GM19035 (cell line): ENCODE measurements at regions not wholly inside any gene's neighbourhood (a gene's known extent, or its start where the extent isn't known, plus 50 kb on each side); places are given as distances from the start of the nearest gene placed in this dataset.

Source experiments
- ATAC-seq: cut with Tn5 transposase; IDR thresholded peaks from one replicate; pipeline ENCODE4 v1.9.1; 2021; ENCODE audit not compliant: unreplicated experiment

GRCh38 chr2:196224756-196225155 is 53.4 kb upstream of the STK17B start:
- ATAC-seq: no peak

DNA sequence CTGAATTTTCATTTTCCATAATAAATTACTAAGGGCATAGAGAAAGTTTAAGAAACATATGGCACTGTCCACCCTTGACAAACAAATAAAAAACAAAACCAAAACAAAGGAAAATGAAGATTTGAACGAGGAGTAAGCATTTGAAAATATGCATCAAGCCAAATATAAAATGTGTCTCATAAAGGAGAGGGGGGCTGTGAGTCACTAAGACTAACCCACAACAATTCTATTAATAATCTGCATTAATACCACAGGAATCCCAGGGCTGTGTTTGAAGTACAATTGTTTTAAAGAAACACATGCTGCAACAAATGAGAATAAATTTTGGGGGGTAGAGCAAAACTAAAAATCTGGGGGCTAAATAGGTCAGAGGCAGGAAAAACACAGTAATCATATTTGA is 53.8 kb upstream of the STK17B start:
- ATAC-seq: no peak

- ATAC-seq: no peak
Measured at GRCh38 chr2:196226058-196226706, 54.8 kb upstream of the STK17B start.

DNA sequence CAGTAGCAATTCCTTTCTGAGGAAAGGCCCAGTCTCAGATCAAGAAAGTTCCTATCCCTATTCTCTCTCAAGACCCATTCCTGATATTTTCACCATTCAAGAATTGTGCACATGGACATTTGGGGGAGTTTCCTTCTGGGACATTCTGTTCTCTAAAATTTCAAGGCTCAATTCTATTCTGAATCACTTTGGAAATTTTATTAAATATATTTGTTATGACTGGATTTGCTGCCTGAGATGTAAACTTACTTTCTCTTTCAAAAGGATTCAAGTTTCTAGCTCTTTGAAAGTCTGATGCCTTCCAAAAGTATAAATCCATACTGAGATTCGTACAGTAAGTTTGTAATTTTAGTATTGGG is 55.3 kb upstream of the STK17B start:
- no peak for ATAC-seq

GRCh38 chr2:196229013-196229412 is 57.6 kb upstream of the STK17B start:
- ATAC-seq: no peak

GRCh38 chr2:196230061-196230854 is 58.9 kb upstream of the STK17B start:
- ATAC-seq: no peak

DNA sequence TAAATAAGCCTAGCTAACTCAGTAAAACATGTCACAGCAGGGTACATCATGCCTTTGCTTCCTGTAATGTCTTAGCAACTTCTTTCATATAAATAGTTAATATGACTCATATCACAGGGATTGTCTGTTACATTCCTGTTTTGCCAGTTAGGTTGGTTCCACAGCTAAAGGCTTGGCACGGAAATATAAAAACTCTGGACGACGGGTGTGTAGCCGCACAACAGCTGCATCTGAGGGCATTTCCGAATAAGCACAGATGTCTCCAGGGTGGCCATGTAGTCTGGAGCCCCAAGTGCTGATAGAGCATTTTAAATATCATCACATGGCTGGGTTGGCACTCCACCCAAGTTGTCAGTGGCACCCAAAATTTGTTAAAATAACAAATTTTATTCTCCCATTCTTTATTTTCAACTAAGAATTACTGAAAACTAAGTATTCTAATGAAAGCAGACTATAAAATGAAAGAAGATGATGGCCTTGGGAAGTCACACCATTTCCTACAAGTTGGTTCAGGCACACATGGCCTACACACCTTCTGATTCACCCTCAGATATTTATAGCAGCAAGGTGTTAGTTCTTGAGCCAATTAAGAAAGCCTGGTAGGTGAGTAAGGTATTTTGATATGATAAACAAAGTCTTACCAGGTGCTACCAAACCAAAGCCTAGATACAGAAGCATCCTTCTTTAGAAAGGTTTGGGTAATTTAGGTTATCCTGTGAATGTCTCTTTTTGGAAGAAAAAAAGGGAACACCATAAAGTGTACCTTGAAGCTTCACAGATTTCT is 61.8 kb upstream of the STK17B start:
- peak; percentile 12 for ATAC-seq

GRCh38 chr2:196233805-196234475 is 62.6 kb upstream of the STK17B start:
- ATAC-seq: peak; percentile 74

DNA sequence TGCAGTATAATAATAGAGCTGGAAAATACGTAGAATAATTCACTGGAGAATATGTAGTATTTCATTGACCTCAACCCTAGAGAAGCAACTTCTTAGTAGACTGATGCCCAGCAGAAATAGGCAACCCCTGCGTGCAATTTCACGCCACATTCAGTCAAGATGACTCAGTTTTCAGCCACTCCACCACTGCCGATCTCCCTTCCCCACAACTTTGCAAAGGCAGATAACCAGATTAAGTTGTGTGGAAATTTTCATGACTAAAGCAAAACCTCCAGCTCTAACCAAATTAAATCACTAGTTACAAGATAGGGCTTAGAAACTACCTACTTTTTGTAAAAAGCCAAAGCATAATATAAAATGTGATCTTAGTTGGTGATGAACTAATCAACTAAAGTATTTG is 63.3 kb upstream of the STK17B start:
- ATAC-seq: peak; percentile 32

- ATAC-seq: no peak
Measured at GRCh38 chr2:196238836-196239380, 67.5 kb upstream of the STK17B start.

DNA sequence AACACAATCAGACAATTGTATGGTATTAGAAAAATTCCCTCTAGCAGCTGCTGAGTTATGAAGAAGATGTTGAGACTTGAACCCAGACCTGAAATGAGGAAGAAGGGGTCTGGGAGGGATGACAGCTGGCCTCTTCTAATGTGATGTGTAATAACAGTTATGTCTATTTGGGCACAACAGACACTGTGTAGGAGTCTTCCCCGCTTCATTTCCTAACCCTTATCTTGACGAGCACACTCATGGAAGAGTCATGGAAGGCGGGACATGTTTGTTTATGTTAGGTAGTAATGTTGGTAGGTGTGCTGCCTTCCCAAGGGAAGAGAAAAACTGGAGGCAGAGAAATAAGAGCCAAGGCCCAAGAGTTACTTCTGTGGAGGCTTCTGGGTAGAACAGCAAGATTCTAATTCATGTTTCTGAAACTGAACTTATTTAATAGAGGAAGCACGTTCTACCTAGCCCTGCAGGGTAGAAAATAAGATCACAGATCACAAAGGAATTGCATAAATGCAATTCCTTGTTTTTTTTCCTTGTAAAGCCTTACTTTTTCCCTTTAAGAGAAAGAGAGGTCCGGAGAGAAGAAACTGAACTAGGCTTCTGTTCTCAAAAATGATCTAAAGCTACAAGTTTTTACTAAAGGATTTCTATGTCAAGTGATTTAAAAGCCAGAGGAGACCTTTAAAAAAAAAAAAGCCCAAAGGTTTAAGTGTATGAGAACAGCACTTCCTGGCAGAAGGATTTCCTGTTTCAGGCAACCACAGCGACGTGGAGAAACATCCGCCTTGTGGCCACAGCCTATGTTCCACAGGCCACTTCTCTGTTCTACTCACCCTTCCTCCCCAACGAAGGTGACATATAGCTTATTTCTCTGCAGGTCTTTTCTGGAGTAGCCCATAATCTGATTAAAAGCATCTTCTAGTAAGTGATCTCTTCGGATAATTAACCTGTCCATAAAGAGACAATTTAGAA is 68.5 kb upstream of the STK17B start:
- peak; percentile 71 for ATAC-seq

GRCh38 chr2:196241175-196241574 is 69.8 kb upstream of the STK17B start:
- no peak for ATAC-seq

- peak; percentile 90 for ATAC-seq
Measured at GRCh38 chr2:196242131-196242620, 70.8 kb upstream of the STK17B start.

DNA sequence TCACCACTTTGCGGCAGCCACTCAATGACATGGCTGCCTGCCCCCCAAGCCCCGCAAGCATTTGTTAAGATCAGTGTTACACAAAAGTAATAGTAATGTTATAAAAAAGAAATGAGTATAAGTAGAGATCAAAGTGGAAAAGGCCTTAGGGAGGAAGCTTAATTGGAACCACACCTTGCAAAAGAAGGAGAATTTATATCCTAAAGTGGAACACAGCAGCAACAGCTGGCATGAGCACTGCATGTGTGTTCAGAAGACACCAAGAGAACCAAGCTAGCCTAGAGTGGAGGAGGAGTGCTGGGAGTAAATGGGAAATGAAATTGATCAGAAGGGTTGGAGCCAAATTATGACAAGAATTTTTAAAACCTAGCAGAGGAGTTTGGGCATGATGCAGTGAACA is 73.1 kb upstream of the STK17B start:
- ATAC-seq: no peak

DNA sequence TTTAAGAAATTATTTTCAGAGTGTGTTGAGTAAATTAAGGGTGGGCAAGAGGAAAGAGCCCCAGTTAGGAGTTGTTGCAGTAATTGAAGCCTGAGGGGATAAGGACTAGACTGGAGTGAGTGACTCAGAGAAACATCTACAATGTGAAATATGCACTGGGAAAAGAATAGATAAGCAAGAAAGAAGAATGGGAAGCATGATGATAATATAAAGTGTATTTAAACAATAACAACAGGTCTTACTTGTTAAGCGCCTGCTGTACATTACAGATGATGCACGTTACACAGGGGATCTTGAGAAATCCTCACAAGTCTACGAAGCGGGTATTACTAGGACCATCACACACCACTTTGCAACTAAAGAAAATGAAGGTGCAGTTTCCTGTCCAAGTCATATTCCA is 73.6 kb upstream of the STK17B start:
- ATAC-seq: no peak

DNA sequence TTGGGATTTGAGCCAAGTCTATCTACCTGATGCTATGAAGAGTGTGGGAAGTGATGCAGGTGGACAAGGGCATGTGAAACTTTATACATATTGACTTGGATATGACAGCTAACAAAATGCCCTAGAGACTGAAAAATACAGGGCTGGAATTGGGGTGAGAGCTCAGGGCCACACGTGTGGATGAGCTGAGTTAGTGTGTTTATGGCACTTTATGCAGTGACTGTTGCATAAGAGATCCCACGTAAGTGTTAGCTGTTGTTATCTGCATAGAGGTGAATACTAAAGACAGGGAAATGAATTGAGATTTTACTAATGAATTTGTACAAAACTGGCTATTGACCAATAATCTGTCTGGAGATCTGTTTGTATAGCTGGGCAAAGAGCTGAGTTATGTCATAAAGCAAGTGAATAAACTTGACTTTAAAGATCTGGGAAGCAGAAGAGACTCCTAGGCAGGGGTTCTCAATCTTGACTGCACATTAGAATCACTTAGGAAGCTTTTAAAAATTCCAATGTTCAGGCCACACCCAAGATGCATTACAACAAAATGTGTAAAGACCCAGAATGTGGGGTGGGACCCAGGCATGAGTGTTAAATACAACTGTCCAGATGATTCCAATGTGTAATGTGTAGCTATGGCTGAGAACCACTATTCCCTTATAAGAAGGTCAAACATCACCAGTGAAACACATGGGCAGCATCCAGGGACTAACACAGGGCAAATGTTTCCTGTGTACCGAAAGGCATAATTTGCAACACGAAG is 74.2 kb upstream of the STK17B start:
- ATAC-seq: no peak

GRCh38 chr2:196247114-196247975 is 76.0 kb upstream of the STK17B start:
- no peak for ATAC-seq

DNA sequence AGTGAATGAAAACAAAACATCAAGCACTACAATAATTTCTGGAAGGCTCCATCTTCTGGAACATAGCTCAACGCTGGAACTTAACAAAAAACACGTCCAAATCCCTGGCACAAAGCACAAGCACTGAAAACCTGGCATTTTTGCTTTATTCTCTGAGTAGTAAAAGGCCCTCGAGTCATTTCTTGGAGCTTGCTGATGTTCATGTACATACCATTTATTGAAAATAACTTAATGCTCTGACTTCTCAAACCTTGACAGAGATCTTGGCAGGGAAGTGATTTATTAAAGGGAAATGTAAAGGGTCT is 76.5 kb upstream of the STK17B start:
- no peak for ATAC-seq
